ENCODE measurements at regions not wholly inside any gene's neighbourhood (a gene's known extent, or its start where the extent isn't known, plus 50 kb on each side); places are given as distances from the start of the nearest gene placed in this dataset.

- H3K9ac ChIP-seq, result no peak overlapping the region
- H3K9me2 ChIP-seq, result no peaks in the 10 kb centered on the region
- no peaks in the 10 kb centered on the region for H3F3A ChIP-seq (replicated peaks; ENCODE audit: insufficient read depth)
- H3K9me3 ChIP-seq, result no peaks in the 10 kb centered on the region
- H3K36me3 ChIP-seq (replicated peaks in 1 of 2; ENCODE audit: control insufficient read depth in 1 of 2, insufficient read depth in 2 of 2, low read length in 1 of 2), result no peaks in the 10 kb centered on the region
- no peak for DNase-seq
- no peaks in the 10 kb centered on the region for H4K20me1 ChIP-seq (ENCODE audit: insufficient read depth)
- no peak overlapping the region for H2AFZ ChIP-seq (ENCODE audit: low read depth)
- no peaks in the 10 kb centered on the region; the same call in 1 of the 2 replicates for H3K27me3 ChIP-seq (ENCODE audit: insufficient read depth)
- no peak overlapping the region for H3K4me2 ChIP-seq
- ChIA-PET CTCF (no interaction called here), POLR2A (no interaction called here)
- H3K4me1 ChIP-seq (ENCODE audit: control insufficient read depth in 1 of 2, insufficient read depth in 2 of 2, low read depth in 1 of 2, low read length in 1 of 2), result no peaks in the 10 kb centered on the region; a peak in 1 of 4 replicates
- H3K27ac ChIP-seq (ENCODE audit: low read depth in 2 of 2, low read length in 1 of 2), result no peak overlapping the region
- H3K79me2 ChIP-seq (ENCODE audit: insufficient read depth), result no peaks in the 10 kb centered on the region
- TF ChIP-seq RFX5 (IDR thresholded peaks at IDR 0.05; ENCODE audit: low read length) (no peak), POLR2AphosphoS5 (IDR thresholded peaks at IDR 0.05; ENCODE audit: low read depth, low read length) (no peak), CHD2 (IDR thresholded peaks at IDR 0.05; ENCODE audit: low read length, partially characterized antibody) (no peak), RAD21 (IDR thresholded peaks at IDR 0.05; ENCODE audit: low read length) (no peak), ZBTB33 (IDR thresholded peaks at IDR 0.05; ENCODE audit: borderline replicate concordance, low read depth) (no peak), TCF12 (IDR thresholded peaks at IDR 0.05) (no peak), IRF3 (IDR thresholded peaks at IDR 0.05; ENCODE audit: low read depth, low read length) (no peak), EP300 (IDR thresholded peaks at IDR 0.05; ENCODE audit: borderline replicate concordance in 1 of 2, low read depth in 1 of 2, low read length in 1 of 2) (no peak), NFIC (IDR thresholded peaks at IDR 0.05; ENCODE audit: borderline replicate concordance) (no peak), FOSL2 (IDR thresholded peaks at IDR 0.05; ENCODE audit: borderline replicate concordance, low read depth) (no peak), RCOR1 (IDR thresholded peaks at IDR 0.05; ENCODE audit: low read length) (no peak), SMC3 (IDR thresholded peaks at IDR 0.05; ENCODE audit: low read depth, low read length) (no peak), FOXJ3 (CRISPR knock-in tag; IDR thresholded peaks at IDR 0.05) (no peak), YY1 (IDR thresholded peaks at IDR 0.05; ENCODE audit: low read depth) (no peak)
- WGBS (ENCODE audit: low lambda C conversion rate), result 3% methylated on average over 4 of the region's 4 CpGs
- no peak overlapping the region for H3K4me3 ChIP-seq (ENCODE audit: low read depth in 2 of 2, low read length in 1 of 2)
These were observed 120.0 kb upstream of the SLC35G4 start for GRCh38 chr18:11489266-11489899.

GRCh38 chr18:11488175-11488574, 121.2 kb upstream of the SLC35G4 start:
- ChIA-PET CTCF (no interaction called here), POLR2A (no interaction called here)
- WGBS (ENCODE audit: low lambda C conversion rate), result 9% methylated on average over 3 of the region's 3 CpGs
- Histone ChIP-seq H3K27ac (ENCODE audit: low read depth in 2 of 2, low read length in 1 of 2) (no peak overlapping the region), H3K36me3 (replicated peaks in 1 of 2; ENCODE audit: control insufficient read depth in 1 of 2, insufficient read depth in 2 of 2, low read length in 1 of 2) (no peaks in the 10 kb centered on the region), H3F3A (replicated peaks; ENCODE audit: insufficient read depth) (no peaks in the 10 kb centered on the region), H3K9me2 (no peaks in the 10 kb centered on the region), H3K4me1 (ENCODE audit: control insufficient read depth in 1 of 2, insufficient read depth in 2 of 2, low read depth in 1 of 2, low read length in 1 of 2) (no peaks in the 10 kb centered on the region; a peak in 1 of 4 replicates), H3K79me2 (ENCODE audit: insufficient read depth) (no peaks in the 10 kb centered on the region), H3K4me2 (no peak overlapping the region), H3K9ac (no peak overlapping the region), H3K4me3 (ENCODE audit: low read depth in 2 of 2, low read length in 1 of 2) (no peak overlapping the region), H2AFZ (ENCODE audit: low read depth) (no peak overlapping the region), H3K9me3 (no peaks in the 10 kb centered on the region), H4K20me1 (ENCODE audit: insufficient read depth) (no peaks in the 10 kb centered on the region), H3K27me3 (ENCODE audit: insufficient read depth) (no peaks in the 10 kb centered on the region; the same call in 1 of the 2 replicates)
- DNase-seq, result no peak
- TF ChIP-seq NRF1 (IDR thresholded peaks at IDR 0.05; ENCODE audit: low read depth, low read length) (no peak), PBX3 (IDR thresholded peaks at IDR 0.05) (no peak), MXI1 (IDR thresholded peaks at IDR 0.05; ENCODE audit: low read depth, low read length) (no peak), USF1 (IDR thresholded peaks at IDR 0.05; ENCODE audit: borderline replicate concordance, low read depth) (no peak), TCF12 (IDR thresholded peaks at IDR 0.05) (no peak), RAD21 (IDR thresholded peaks at IDR 0.05; ENCODE audit: low read length) (no peak), RFX5 (IDR thresholded peaks at IDR 0.05; ENCODE audit: low read length) (no peak), FOSL2 (IDR thresholded peaks at IDR 0.05; ENCODE audit: borderline replicate concordance, low read depth) (no peak), EP300 (IDR thresholded peaks at IDR 0.05; ENCODE audit: borderline replicate concordance in 1 of 2, low read depth in 1 of 2, low read length in 1 of 2) (no peak), CTCF (IDR thresholded peaks at IDR 0.05) (no peak)
